HepG2 (cell line): ENCODE measurements at regions not wholly inside any gene's neighbourhood (a gene's known extent, or its start where the extent isn't known, plus 50 kb on each side); places are given as distances from the start of the nearest gene placed in this dataset.
"Not testable (repeated sequence)": the region's sequence is repeated elsewhere in the genome, so short reads cannot be mapped to it uniquely, and the experiment has no call there.

ENCODE experiments used
- ESRRA ChIP-seq: sonication (generic); formaldehyde crosslinking; IDR thresholded peaks from 2 replicates; pipeline ENCODE4 v1.5.1; 2020; ENCODE audit warnings: mild to moderate bottlenecking, low read depth, missing genetic modification reagents
- JUND ChIP-seq: sonication (generic); formaldehyde crosslinking; IDR thresholded peaks from 2 replicates; pipeline ENCODE4 v1.8.0; 2022; ENCODE audit warnings: mild to moderate bottlenecking, missing genetic modification reagents
- POLR2A ChIP-seq, 2 experiments: IDR thresholded peaks; 2 replicates each; pipeline ENCODE4 v1.6.1; 2011; ENCODE audit warnings: low read depth in 2 of 2, low read length in 2 of 2, mild to moderate bottlenecking in 1 of 2, moderate library complexity in 1 of 2; ENCODE audit not compliant: insufficient read depth in 1 of 2
- SALL1 ChIP-seq: sonication (generic); formaldehyde crosslinking; IDR thresholded peaks from 2 replicates; pipeline ENCODE4 v1.8.0; 2022; ENCODE audit warnings: mild to moderate bottlenecking, missing genetic modification reagents
- SP2 ChIP-seq: sonication (generic); formaldehyde crosslinking; IDR thresholded peaks from 2 replicates; pipeline ENCODE4 v1.5.1; 2020; ENCODE audit warnings: mild to moderate bottlenecking, missing genetic modification reagents
- ZNF230 ChIP-seq: sonication (generic); formaldehyde crosslinking; IDR thresholded peaks from 2 replicates; pipeline ENCODE4 v1.4.0; 2020; ENCODE audit warnings: mild to moderate bottlenecking, missing genetic modification reagents
- TF ChIP-seq, protein P1 (sequence below), 2 experiments: IDR thresholded peaks; 2 replicates each; pipeline ENCODE4 v1.6.1; 2011 to 2012; ENCODE audit warnings: low read length in 2 of 2, borderline replicate concordance in 1 of 2, low read depth in 1 of 2, mild to moderate bottlenecking in 1 of 2, moderate library complexity in 1 of 2
- TF ChIP-seq, protein P2 (sequence below): sonication (generic); formaldehyde crosslinking; IDR thresholded peaks from 2 replicates; pipeline ENCODE4 v1.5.0; 2020; ENCODE audit warnings: mild to moderate bottlenecking, missing genetic modification reagents, moderate library complexity

DNA sequence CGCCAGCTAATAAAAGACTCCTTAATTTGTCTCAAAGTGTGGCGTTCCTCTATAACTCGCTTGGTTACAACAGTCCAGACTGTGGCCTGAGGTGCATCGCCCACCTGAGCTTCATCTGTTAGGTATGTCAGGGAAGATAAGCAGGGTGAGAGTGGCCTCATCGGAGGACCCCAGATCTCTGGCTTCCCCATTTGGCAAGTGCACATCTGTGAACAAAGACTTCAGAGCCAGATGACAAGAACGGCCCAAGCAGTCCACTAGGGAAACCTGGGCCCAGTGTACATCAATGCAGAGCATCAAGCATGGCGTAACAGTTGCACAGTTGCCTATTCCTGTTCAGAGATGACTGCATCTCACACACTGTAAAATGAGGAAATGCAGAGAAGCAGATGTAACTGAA lies 432.8 kb upstream of the DEFB115 start:
- TF ChIP-seq POLR2A (IDR thresholded peaks at IDR 0.05; ENCODE audit: insufficient read depth in 1 of 2, low read depth in 2 of 2, low read length in 2 of 2); ZNF230; JUND; SALL1; SP2; ESRRA (CRISPR knock-in tag): not testable (repeated sequence)
- TF ChIP-seq, protein P1, sequence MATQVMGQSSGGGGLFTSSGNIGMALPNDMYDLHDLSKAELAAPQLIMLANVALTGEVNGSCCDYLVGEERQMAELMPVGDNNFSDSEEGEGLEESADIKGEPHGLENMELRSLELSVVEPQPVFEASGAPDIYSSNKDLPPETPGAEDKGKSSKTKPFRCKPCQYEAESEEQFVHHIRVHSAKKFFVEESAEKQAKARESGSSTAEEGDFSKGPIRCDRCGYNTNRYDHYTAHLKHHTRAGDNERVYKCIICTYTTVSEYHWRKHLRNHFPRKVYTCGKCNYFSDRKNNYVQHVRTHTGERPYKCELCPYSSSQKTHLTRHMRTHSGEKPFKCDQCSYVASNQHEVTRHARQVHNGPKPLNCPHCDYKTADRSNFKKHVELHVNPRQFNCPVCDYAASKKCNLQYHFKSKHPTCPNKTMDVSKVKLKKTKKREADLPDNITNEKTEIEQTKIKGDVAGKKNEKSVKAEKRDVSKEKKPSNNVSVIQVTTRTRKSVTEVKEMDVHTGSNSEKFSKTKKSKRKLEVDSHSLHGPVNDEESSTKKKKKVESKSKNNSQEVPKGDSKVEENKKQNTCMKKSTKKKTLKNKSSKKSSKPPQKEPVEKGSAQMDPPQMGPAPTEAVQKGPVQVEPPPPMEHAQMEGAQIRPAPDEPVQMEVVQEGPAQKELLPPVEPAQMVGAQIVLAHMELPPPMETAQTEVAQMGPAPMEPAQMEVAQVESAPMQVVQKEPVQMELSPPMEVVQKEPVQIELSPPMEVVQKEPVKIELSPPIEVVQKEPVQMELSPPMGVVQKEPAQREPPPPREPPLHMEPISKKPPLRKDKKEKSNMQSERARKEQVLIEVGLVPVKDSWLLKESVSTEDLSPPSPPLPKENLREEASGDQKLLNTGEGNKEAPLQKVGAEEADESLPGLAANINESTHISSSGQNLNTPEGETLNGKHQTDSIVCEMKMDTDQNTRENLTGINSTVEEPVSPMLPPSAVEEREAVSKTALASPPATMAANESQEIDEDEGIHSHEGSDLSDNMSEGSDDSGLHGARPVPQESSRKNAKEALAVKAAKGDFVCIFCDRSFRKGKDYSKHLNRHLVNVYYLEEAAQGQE (IDR thresholded peaks at IDR 0.05; ENCODE audit: borderline replicate concordance in 1 of 2, low read depth in 1 of 2, low read length in 2 of 2), result not testable (repeated sequence)
- TF ChIP-seq, protein P2, sequence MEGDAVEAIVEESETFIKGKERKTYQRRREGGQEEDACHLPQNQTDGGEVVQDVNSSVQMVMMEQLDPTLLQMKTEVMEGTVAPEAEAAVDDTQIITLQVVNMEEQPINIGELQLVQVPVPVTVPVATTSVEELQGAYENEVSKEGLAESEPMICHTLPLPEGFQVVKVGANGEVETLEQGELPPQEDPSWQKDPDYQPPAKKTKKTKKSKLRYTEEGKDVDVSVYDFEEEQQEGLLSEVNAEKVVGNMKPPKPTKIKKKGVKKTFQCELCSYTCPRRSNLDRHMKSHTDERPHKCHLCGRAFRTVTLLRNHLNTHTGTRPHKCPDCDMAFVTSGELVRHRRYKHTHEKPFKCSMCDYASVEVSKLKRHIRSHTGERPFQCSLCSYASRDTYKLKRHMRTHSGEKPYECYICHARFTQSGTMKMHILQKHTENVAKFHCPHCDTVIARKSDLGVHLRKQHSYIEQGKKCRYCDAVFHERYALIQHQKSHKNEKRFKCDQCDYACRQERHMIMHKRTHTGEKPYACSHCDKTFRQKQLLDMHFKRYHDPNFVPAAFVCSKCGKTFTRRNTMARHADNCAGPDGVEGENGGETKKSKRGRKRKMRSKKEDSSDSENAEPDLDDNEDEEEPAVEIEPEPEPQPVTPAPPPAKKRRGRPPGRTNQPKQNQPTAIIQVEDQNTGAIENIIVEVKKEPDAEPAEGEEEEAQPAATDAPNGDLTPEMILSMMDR (CRISPR knock-in tag), result not testable (repeated sequence)
